Activated T-helper 2 cell treated with anti-CD3 and anti-CD28 coated beads, Interferon-gamma antibody, Interleukin-2, Interleukin-4, amounts not matched to agents 10 μg/mL and 5 μg/mL and 100 μg/mL, durations not matched to agents 14 hours and 24 hours and 36 hours (primary cell): ENCODE measurements at regions not wholly inside any gene's neighbourhood (a gene's known extent, or its start where the extent isn't known, plus 50 kb on each side); places are given as distances from the start of the nearest gene placed in this dataset.

ENCODE experiments used
- DNase-seq: peaks from one replicate; pipeline ENCODE4 v3.0.0; 2021; ENCODE audit warnings: low spot score
- H3K27ac Mint-ChIP-seq: one replicate; pipeline ENCODE4 v1.8.0; 2021; ENCODE audit warnings: mixed read lengths
- H3K27me3 Mint-ChIP-seq: one replicate; pipeline ENCODE4 v1.8.0; 2021; ENCODE audit warnings: low read depth, mixed read lengths
- H3K36me3 Mint-ChIP-seq: one replicate; pipeline ENCODE4 v1.8.0; 2021; ENCODE audit warnings: low read depth, mixed read lengths
- H3K4me1 Mint-ChIP-seq: one replicate; pipeline ENCODE4 v1.8.0; 2021; ENCODE audit warnings: low read depth, mixed read lengths
- H3K4me3 Mint-ChIP-seq: one replicate; pipeline ENCODE4 v1.8.0; 2021; ENCODE audit warnings: low read depth, mild to moderate bottlenecking, moderate library complexity, mixed read lengths
- H3K9me3 Mint-ChIP-seq: one replicate; pipeline ENCODE4 v1.8.0; 2021; ENCODE audit warnings: mixed read lengths
- intact Hi-C: fragments of 100-400 bp; cut with micrococcal nuclease; formaldehyde crosslinking; loops from one replicate; pipeline ENCODE4 v1.15.1; 2023

DNA sequence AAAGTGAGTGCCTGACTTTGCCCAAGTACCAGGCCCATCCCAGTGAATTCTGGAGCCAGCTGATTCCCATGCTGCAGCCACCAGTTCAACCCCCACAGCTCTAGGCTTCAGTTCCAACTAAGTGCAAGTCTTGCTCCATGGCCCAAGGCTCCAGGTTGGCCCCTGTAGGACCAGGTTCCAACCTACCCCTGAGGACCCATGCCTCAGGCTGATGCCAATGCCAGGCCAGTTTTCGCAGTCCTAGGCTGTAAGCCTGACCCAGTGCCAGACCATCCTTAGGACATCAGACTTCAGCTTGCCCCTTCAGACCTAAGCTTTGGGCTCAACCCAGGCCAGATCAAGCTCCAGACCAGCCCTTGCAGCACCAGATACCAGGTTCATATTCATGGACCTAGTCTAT lies 352.6 kb downstream of the FSCB start:
- no peak overlapping the region for H3K27ac Mint-ChIP-seq
- DNase-seq: no peak
- H3K4me3 Mint-ChIP-seq: no peak overlapping the region
- peaks cover 39% of the 10 kb centered on the region for H3K9me3 Mint-ChIP-seq
- intact Hi-C loops: no loop called here
- no peaks in the 10 kb centered on the region for H3K36me3 Mint-ChIP-seq
- H3K27me3 Mint-ChIP-seq: no peaks in the 10 kb centered on the region
- H3K4me1 Mint-ChIP-seq: no peaks in the 10 kb centered on the region

DNA sequence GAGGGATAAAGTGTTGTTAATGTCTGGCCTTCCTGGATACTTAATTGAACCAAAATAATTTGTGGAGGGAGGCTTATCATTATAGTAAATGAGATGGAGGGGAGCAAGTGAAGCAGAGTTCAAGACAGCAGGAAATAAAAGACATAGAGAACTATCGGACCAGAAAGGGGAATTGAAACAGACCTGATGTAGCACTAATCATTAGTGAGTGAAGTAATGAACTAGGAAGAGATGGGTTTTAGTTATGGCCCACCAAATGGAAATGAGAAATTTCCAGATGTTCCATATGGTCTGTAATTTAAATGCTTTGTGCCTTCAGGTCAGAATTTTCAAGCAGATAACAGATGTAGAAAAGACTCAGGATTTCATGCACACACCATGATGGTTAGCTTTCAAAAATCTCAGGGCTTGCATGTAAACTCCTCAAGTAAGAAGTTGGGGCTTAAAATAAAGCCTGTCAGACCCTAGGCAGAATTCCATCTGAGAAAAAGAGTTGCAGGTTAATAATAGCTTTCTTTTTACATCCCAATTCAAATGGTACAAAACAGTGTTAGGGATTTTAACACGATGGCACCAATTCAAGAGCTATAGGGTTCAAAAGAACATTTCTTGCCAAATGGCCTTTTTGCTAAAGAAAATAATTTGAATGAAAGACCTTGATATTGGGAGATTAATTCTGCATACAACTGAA lies 355.8 kb downstream of the FSCB start:
- Mint-ChIP-seq H3K27me3 (no peaks in the 10 kb centered on the region), H3K27ac (no peak overlapping the region), H3K9me3 (peaks cover 28% of the 10 kb centered on the region), H3K36me3 (no peaks in the 10 kb centered on the region), H3K4me1 (no peaks in the 10 kb centered on the region), H3K4me3 (no peak overlapping the region)
- no peak for DNase-seq
- intact Hi-C loops: no loop called here

- intact Hi-C loops: no loop called here
- no peak for DNase-seq
- H3K4me1 Mint-ChIP-seq: no peaks in the 10 kb centered on the region
- peaks cover 23% of the 10 kb centered on the region for H3K9me3 Mint-ChIP-seq
- no peaks in the 10 kb centered on the region for H3K36me3 Mint-ChIP-seq
- no peak overlapping the region for H3K4me3 Mint-ChIP-seq
- H3K27me3 Mint-ChIP-seq: no peaks in the 10 kb centered on the region
- H3K27ac Mint-ChIP-seq: no peak overlapping the region
Measured at GRCh38 chr14:44149597-44149996, 357.5 kb downstream of the FSCB start.

DNA sequence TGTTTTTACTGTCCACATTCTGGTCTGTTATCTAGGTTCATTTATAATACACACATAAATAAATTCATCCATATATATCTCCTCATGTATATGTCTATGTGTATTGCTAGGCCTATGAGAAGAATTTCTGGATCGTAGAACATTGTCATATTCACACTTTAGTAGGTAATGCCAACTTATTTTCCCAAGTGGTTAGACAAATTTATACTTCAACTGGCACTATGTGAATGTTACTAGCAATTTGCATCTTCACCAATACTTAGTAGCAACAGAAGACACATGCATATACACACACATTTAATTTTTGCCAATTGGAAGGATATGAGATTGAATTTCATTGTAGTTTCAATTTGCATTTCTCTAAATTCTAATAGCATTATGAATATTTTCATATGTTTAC lies 365.1 kb downstream of the FSCB start:
- DNase-seq: no peak
- H3K9me3 Mint-ChIP-seq: peaks cover 15% of the 10 kb centered on the region
- no peaks in the 10 kb centered on the region for H3K27me3 Mint-ChIP-seq
- H3K4me1 Mint-ChIP-seq: no peaks in the 10 kb centered on the region
- no peak overlapping the region for H3K27ac Mint-ChIP-seq
- H3K4me3 Mint-ChIP-seq: no peak overlapping the region
- no peaks in the 10 kb centered on the region for H3K36me3 Mint-ChIP-seq
- intact Hi-C loops: no loop called here

DNA sequence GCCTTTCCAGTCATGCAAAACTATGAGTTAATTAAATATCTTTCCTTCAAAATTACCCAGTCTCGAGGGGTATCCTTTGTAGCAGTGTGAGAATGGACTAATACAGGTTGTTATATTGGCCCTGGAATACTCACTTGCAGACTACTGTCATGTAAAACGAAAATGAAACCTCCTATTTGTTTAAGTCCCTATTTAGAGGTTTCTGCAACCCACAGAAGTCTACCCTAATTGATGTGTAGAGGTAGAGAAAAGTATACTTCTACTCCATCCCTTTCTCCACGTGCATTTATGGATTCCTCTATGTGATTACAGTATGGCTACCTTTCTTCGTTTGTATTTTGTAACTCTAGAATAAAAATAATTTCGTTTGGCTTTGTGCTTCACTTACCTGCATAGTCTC lies 371.1 kb downstream of the FSCB start:
- H3K4me1 Mint-ChIP-seq: no peaks in the 10 kb centered on the region
- H3K9me3 Mint-ChIP-seq: peaks cover 24% of the 10 kb centered on the region
- intact Hi-C loops: no loop called here
- no peak for DNase-seq
- no peaks in the 10 kb centered on the region for H3K36me3 Mint-ChIP-seq
- H3K27me3 Mint-ChIP-seq: no peaks in the 10 kb centered on the region
- H3K27ac Mint-ChIP-seq: no peak overlapping the region
- no peak overlapping the region for H3K4me3 Mint-ChIP-seq

GRCh38 chr14:44131861-44132260 lies 375.2 kb downstream of the FSCB start:
- Mint-ChIP-seq H3K27ac (no peak overlapping the region), H3K9me3 (peaks cover 29% of the 10 kb centered on the region), H3K27me3 (no peaks in the 10 kb centered on the region), H3K4me3 (no peak overlapping the region), H3K36me3 (no peaks in the 10 kb centered on the region), H3K4me1 (no peaks in the 10 kb centered on the region)
- DNase-seq: no peak
- intact Hi-C loops: no loop called here

DNA sequence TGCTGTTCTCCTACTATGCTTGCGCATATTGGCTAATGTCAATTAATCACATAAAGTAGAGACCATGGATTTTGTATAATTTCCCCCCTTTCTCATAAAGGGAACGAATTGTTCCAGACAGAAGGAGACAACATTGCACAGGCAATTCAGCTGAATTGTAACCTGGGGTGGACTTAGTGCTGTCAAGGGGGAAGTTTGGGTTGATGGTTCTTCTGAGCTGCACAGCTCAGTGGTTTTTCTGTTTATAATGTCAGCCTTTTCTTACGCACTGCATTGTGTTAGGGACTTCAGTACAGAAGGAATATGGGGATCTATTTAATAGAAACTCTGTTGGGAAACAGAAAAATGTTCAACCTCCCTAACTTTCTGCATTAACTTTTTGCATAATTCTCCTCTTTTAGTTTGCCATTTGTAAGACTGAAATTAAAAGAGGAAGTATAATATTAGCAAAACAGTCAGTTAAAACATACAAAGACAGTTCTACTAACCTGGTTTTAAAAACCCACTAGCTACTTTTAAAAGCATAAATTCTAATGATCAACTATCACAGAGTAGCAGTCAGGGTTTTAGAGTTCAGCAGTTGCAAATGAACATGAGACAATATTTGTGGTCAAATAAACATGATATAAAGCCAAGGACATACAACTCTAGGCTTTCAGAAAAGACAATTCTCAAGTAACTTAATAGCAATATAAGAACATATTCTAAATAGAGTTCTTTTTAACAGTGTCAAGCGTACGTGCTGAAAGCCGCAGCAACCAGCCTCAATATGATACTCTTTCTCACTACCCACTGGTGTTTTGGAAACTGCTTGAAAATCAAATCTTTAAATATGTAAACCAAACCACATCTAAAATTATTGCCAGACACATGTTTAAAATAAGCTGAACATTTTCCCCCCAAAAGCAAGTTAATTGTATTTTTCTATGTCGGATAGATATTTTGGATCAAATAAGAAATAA lies 393.0 kb downstream of the FSCB start:
- DNase-seq: no peak
- H3K27ac Mint-ChIP-seq: no peak overlapping the region
- no peaks in the 10 kb centered on the region for H3K4me1 Mint-ChIP-seq
- peaks cover 60% of the 10 kb centered on the region for H3K9me3 Mint-ChIP-seq
- no peaks in the 10 kb centered on the region for H3K36me3 Mint-ChIP-seq
- H3K4me3 Mint-ChIP-seq: no peak overlapping the region
- no peaks in the 10 kb centered on the region for H3K27me3 Mint-ChIP-seq
- intact Hi-C loops: no loop called here

DNA sequence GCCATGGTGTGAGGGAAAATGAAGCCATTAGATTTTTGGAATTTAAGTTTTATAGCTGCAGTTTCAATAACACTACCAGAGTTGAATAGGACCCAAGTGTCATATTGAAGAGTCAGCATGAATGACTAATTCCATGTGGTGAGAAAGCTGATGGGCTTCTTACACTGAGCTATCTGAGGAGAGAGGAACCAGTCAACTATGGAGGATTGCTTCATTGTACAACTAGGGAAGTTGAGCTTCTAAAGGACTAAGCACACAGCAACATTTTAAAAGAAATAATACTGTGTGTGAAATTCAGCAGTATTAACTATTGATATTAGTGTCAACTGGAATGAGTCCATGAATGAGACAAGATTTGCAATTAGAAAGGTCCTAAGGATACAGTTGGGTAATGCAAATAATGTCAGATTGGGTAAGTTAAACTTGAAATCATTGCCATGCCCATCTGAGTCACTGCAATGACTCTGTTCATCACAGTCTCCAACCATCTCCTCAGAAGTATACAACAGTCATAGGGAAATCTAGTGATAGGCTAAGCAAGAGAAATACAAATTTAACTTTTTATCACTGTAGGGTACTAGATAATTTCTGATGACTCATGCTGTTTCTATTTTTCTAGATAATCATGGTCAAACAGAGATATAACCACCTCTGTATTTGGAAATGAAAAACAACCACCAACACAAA lies 394.2 kb downstream of the FSCB start:
- Mint-ChIP-seq H3K27ac (no peak overlapping the region), H3K4me1 (no peaks in the 10 kb centered on the region), H3K27me3 (no peaks in the 10 kb centered on the region), H3K36me3 (no peaks in the 10 kb centered on the region), H3K4me3 (no peak overlapping the region), H3K9me3 (peaks cover 52% of the 10 kb centered on the region)
- intact Hi-C loops: no loop called here
- no peak for DNase-seq

- no peaks in the 10 kb centered on the region for H3K36me3 Mint-ChIP-seq
- H3K4me3 Mint-ChIP-seq: no peak overlapping the region
- H3K4me1 Mint-ChIP-seq: no peaks in the 10 kb centered on the region
- no peak for DNase-seq
- H3K27ac Mint-ChIP-seq: no peak overlapping the region
- no peaks in the 10 kb centered on the region for H3K27me3 Mint-ChIP-seq
- peaks cover 33% of the 10 kb centered on the region for H3K9me3 Mint-ChIP-seq
- intact Hi-C loops: no loop called here
Measured at GRCh38 chr14:44109036-44109435, 398.0 kb downstream of the FSCB start.

GRCh38 chr14:44108601-44109000 lies 398.5 kb downstream of the FSCB start:
- no peaks in the 10 kb centered on the region for H3K4me1 Mint-ChIP-seq
- H3K4me3 Mint-ChIP-seq: no peak overlapping the region
- peaks cover 37% of the 10 kb centered on the region for H3K9me3 Mint-ChIP-seq
- intact Hi-C loops: no loop called here
- no peak for DNase-seq
- no peaks in the 10 kb centered on the region for H3K27me3 Mint-ChIP-seq
- no peak overlapping the region for H3K27ac Mint-ChIP-seq
- no peaks in the 10 kb centered on the region for H3K36me3 Mint-ChIP-seq

GRCh38 chr14:44107156-44107555 lies 399.9 kb downstream of the FSCB start:
- Mint-ChIP-seq H3K27ac (no peak overlapping the region), H3K4me1 (no peaks in the 10 kb centered on the region), H3K27me3 (no peaks in the 10 kb centered on the region), H3K36me3 (no peaks in the 10 kb centered on the region), H3K9me3 (peaks cover 30% of the 10 kb centered on the region), H3K4me3 (no peak overlapping the region)
- DNase-seq: no peak
- intact Hi-C loops: no loop called here

DNA sequence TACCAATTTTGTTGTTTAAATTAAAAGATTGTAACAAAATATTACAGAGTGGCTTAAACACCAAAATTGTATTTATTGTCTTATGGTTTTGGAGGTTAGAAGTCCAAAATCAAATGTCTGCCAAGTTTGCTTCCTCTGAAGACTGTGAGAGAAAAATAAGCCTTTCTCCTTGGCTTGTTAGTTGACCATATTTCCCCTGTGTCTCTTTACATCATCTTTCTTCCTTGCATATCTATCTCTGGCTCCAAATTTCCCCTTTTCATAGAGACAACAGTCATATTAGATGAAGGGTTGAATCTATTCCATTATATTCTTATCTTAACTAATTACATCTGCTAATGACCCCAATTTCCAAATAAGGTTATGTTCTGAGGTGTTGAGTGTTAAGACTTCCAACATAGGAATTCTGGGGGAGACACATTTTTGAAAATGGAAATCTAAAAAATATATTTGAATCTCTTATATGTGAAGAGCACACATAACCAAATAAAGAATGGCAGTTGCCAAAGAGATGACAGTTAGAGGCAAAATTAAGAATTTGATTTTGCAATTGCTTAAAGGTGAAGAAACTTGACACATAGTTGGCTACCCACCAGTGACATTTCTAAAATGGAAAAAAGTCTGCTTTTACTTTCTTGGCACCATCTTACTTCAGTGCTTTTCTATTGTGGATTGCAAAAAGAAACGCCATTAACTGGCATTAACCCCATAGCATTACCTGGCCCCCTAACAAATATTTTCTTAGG lies 407.2 kb downstream of the FSCB start:
- no peak for DNase-seq
- no peaks in the 10 kb centered on the region for H3K4me1 Mint-ChIP-seq
- H3K27ac Mint-ChIP-seq: no peak overlapping the region
- peaks cover 50% of the 10 kb centered on the region for H3K9me3 Mint-ChIP-seq
- H3K27me3 Mint-ChIP-seq: no peaks in the 10 kb centered on the region
- intact Hi-C loops: no loop called here
- no peak overlapping the region for H3K4me3 Mint-ChIP-seq
- no peaks in the 10 kb centered on the region for H3K36me3 Mint-ChIP-seq
